CD4-positive, alpha-beta T cell treated with Interleukin-15 for 4 hours (primary cell): ENCODE measurements at regions not wholly inside any gene's neighbourhood (a gene's known extent, or its start where the extent isn't known, plus 50 kb on each side); places are given as distances from the start of the nearest gene placed in this dataset.

Experiments used
- DNase-seq: peaks from one replicate; pipeline ENCODE4 v3.0.0-alpha.2; 2020; ENCODE audit warnings: low spot score

GRCh38 chr13:107031716-107032115 lies 463.8 kb upstream of the ARGLU1 start:
- DNase-seq: no peak

GRCh38 chr13:107028751-107029150 lies 460.8 kb upstream of the ARGLU1 start:
- no peak for DNase-seq

GRCh38 chr13:107025991-107026390 lies 458.1 kb upstream of the ARGLU1 start:
- no peak for DNase-seq

- no peak for DNase-seq
These were observed 455.4 kb upstream of the ARGLU1 start for GRCh38 chr13:107023335-107023734.

GRCh38 chr13:107020393-107020792 lies 452.5 kb upstream of the ARGLU1 start:
- DNase-seq: no peak

GRCh38 chr13:107018285-107018684 lies 450.3 kb upstream of the ARGLU1 start:
- no peak for DNase-seq

GRCh38 chr13:107006661-107007060 lies 438.7 kb upstream of the ARGLU1 start:
- no peak for DNase-seq

GRCh38 chr13:107005577-107005976 lies 437.6 kb upstream of the ARGLU1 start:
- no peak for DNase-seq

- no peak for DNase-seq
These were observed 436.0 kb upstream of the ARGLU1 start for GRCh38 chr13:107003911-107004310.

- no peak for DNase-seq
These were observed 430.7 kb upstream of the ARGLU1 start for GRCh38 chr13:106998664-106999063.

- no peak for DNase-seq
These were observed 429.8 kb upstream of the ARGLU1 start for GRCh38 chr13:106997696-106998095.

- no peak for DNase-seq
These were observed 429.1 kb upstream of the ARGLU1 start for GRCh38 chr13:106996867-106997618.

GRCh38 chr13:106990594-106990993 lies 422.7 kb upstream of the ARGLU1 start:
- no peak for DNase-seq

GRCh38 chr13:106989876-106990275 lies 421.9 kb upstream of the ARGLU1 start:
- no peak for DNase-seq

GRCh38 chr13:106987427-106987785 lies 419.5 kb upstream of the ARGLU1 start:
- no peak for DNase-seq

- no peak for DNase-seq
These were observed 418.9 kb upstream of the ARGLU1 start for GRCh38 chr13:106986687-106987426.

- no peak for DNase-seq
These were observed 418.1 kb upstream of the ARGLU1 start for GRCh38 chr13:106986033-106986484.

- DNase-seq: no peak
These were observed 417.5 kb upstream of the ARGLU1 start for GRCh38 chr13:106985481-106985880.

GRCh38 chr13:106981051-106981450 lies 413.1 kb upstream of the ARGLU1 start:
- no peak for DNase-seq

- DNase-seq: no peak
These were observed 399.5 kb upstream of the ARGLU1 start for GRCh38 chr13:106967391-106967790.

GRCh38 chr13:106963151-106963550 lies 395.2 kb upstream of the ARGLU1 start:
- no peak for DNase-seq

GRCh38 chr13:106961651-106962050 lies 393.7 kb upstream of the ARGLU1 start:
- DNase-seq: no peak

- no peak for DNase-seq
These were observed 393.3 kb upstream of the ARGLU1 start for GRCh38 chr13:106961216-106961615.

GRCh38 chr13:106958621-106959048 lies 390.7 kb upstream of the ARGLU1 start:
- DNase-seq: no peak
